ENCODE measurements at regions not wholly inside any gene's neighbourhood (a gene's known extent, or its start where the extent isn't known, plus 50 kb on each side); places are given as distances from the start of the nearest gene placed in this dataset.
"Not testable (repeated sequence)": the region's sequence is repeated elsewhere in the genome, so short reads cannot be mapped to it uniquely, and the experiment has no call there.

- H3K4me1 ChIP-seq (ENCODE audit: control insufficient read depth, insufficient read depth, low read length); H3K4me3 ChIP-seq (ENCODE audit: low read length); H3K27ac ChIP-seq (ENCODE audit: low read length); H3K27me3 ChIP-seq (ENCODE audit: control insufficient read depth, insufficient read depth, low read length); H3K36me3 ChIP-seq (ENCODE audit: control insufficient read depth, insufficient read depth, low read length); DNase-seq; H3K9me3 ChIP-seq (replicated peaks; ENCODE audit: control insufficient read depth, low read depth, low read length): not testable (repeated sequence)
- 73% methylated on average over 6 of the region's 6 CpGs for WGBS (ENCODE audit: insufficient coverage)
These were observed 599.0 kb upstream of the GRIN3A start for GRCh38 chr9:102337471-102337870.

GRCh38 chr9:102309379-102309778 lies 570.9 kb upstream of the GRIN3A start:
- peaks cover 7% of the 10 kb centered on the region for H3K9me3 ChIP-seq (replicated peaks; ENCODE audit: control insufficient read depth, low read depth, low read length)
- no peaks in the 10 kb centered on the region for H3K36me3 ChIP-seq (ENCODE audit: control insufficient read depth, insufficient read depth, low read length)
- H3K4me3 ChIP-seq (ENCODE audit: low read length): no peak overlapping the region
- no peaks in the 10 kb centered on the region for H3K27me3 ChIP-seq (ENCODE audit: control insufficient read depth, insufficient read depth, low read length)
- no peak overlapping the region for H3K27ac ChIP-seq (ENCODE audit: low read length)
- no peaks in the 10 kb centered on the region for H3K4me1 ChIP-seq (ENCODE audit: control insufficient read depth, insufficient read depth, low read length)
- WGBS (ENCODE audit: insufficient coverage): no CpG with 5 or more reads among the region's 1 CpG
- peak; percentile 1 for DNase-seq

GRCh38 chr9:102295188-102295587 lies 556.7 kb upstream of the GRIN3A start:
- no CpG with 5 or more reads among the region's 3 CpGs for WGBS (ENCODE audit: insufficient coverage)
- DNase-seq: no peak
- no peaks in the 10 kb centered on the region for H3K9me3 ChIP-seq (replicated peaks; ENCODE audit: control insufficient read depth, low read depth, low read length)
- no peaks in the 10 kb centered on the region for H3K36me3 ChIP-seq (ENCODE audit: control insufficient read depth, insufficient read depth, low read length)
- no peaks in the 10 kb centered on the region for H3K27me3 ChIP-seq (ENCODE audit: control insufficient read depth, insufficient read depth, low read length)
- no peak overlapping the region for H3K27ac ChIP-seq (ENCODE audit: low read length)
- H3K4me1 ChIP-seq (ENCODE audit: control insufficient read depth, insufficient read depth, low read length): no peaks in the 10 kb centered on the region
- no peak overlapping the region for H3K4me3 ChIP-seq (ENCODE audit: low read length)

GRCh38 chr9:102273952-102274351 lies 535.5 kb upstream of the GRIN3A start:
- Histone ChIP-seq H3K27ac (ENCODE audit: low read length) (no peak overlapping the region), H3K4me3 (ENCODE audit: low read length) (no peak overlapping the region), H3K36me3 (ENCODE audit: control insufficient read depth, insufficient read depth, low read length) (no peaks in the 10 kb centered on the region), H3K9me3 (replicated peaks; ENCODE audit: control insufficient read depth, low read depth, low read length) (no peaks in the 10 kb centered on the region), H3K4me1 (ENCODE audit: control insufficient read depth, insufficient read depth, low read length) (no peaks in the 10 kb centered on the region), H3K27me3 (ENCODE audit: control insufficient read depth, insufficient read depth, low read length) (no peaks in the 10 kb centered on the region)
- peak; percentile 15 for DNase-seq
- no CpG with 5 or more reads among the region's 2 CpGs for WGBS (ENCODE audit: insufficient coverage)

GRCh38 chr9:102253099-102253498 lies 514.7 kb upstream of the GRIN3A start:
- WGBS (ENCODE audit: insufficient coverage): 60% methylated on average over 1 of the region's 3 CpGs
- Histone ChIP-seq H3K27ac (ENCODE audit: low read length) (no peak overlapping the region), H3K4me1 (ENCODE audit: control insufficient read depth, insufficient read depth, low read length) (no peaks in the 10 kb centered on the region), H3K27me3 (ENCODE audit: control insufficient read depth, insufficient read depth, low read length) (no peaks in the 10 kb centered on the region), H3K36me3 (ENCODE audit: control insufficient read depth, insufficient read depth, low read length) (no peaks in the 10 kb centered on the region), H3K9me3 (replicated peaks; ENCODE audit: control insufficient read depth, low read depth, low read length) (no peaks in the 10 kb centered on the region), H3K4me3 (ENCODE audit: low read length) (no peak overlapping the region)
- no peak for DNase-seq

GRCh38 chr9:102244916-102245315 lies 506.5 kb upstream of the GRIN3A start:
- 100% methylated on average over 1 of the region's 4 CpGs for WGBS (ENCODE audit: insufficient coverage)
- no peaks in the 10 kb centered on the region for H3K9me3 ChIP-seq (replicated peaks; ENCODE audit: control insufficient read depth, low read depth, low read length)
- no peak overlapping the region for H3K4me3 ChIP-seq (ENCODE audit: low read length)
- no peaks in the 10 kb centered on the region for H3K27me3 ChIP-seq (ENCODE audit: control insufficient read depth, insufficient read depth, low read length)
- H3K27ac ChIP-seq (ENCODE audit: low read length): no peak overlapping the region
- no peaks in the 10 kb centered on the region for H3K36me3 ChIP-seq (ENCODE audit: control insufficient read depth, insufficient read depth, low read length)
- DNase-seq: no peak
- no peaks in the 10 kb centered on the region for H3K4me1 ChIP-seq (ENCODE audit: control insufficient read depth, insufficient read depth, low read length)

GRCh38 chr9:102237520-102237919 lies 499.1 kb upstream of the GRIN3A start:
- 60% methylated on average over 1 of the region's 4 CpGs for WGBS (ENCODE audit: insufficient coverage)
- DNase-seq: no peak
- no peaks in the 10 kb centered on the region for H3K4me1 ChIP-seq (ENCODE audit: control insufficient read depth, insufficient read depth, low read length)
- no peak overlapping the region for H3K4me3 ChIP-seq (ENCODE audit: low read length)
- no peaks in the 10 kb centered on the region for H3K9me3 ChIP-seq (replicated peaks; ENCODE audit: control insufficient read depth, low read depth, low read length)
- no peak overlapping the region for H3K27ac ChIP-seq (ENCODE audit: low read length)
- H3K36me3 ChIP-seq (ENCODE audit: control insufficient read depth, insufficient read depth, low read length): no peaks in the 10 kb centered on the region
- no peaks in the 10 kb centered on the region for H3K27me3 ChIP-seq (ENCODE audit: control insufficient read depth, insufficient read depth, low read length)

GRCh38 chr9:102237094-102237493 lies 498.6 kb upstream of the GRIN3A start:
- no CpG with 5 or more reads among the region's 1 CpG for WGBS (ENCODE audit: insufficient coverage)
- H3K4me3 ChIP-seq (ENCODE audit: low read length): no peak overlapping the region
- H3K4me1 ChIP-seq (ENCODE audit: control insufficient read depth, insufficient read depth, low read length): no peaks in the 10 kb centered on the region
- no peaks in the 10 kb centered on the region for H3K36me3 ChIP-seq (ENCODE audit: control insufficient read depth, insufficient read depth, low read length)
- no peaks in the 10 kb centered on the region for H3K9me3 ChIP-seq (replicated peaks; ENCODE audit: control insufficient read depth, low read depth, low read length)
- H3K27me3 ChIP-seq (ENCODE audit: control insufficient read depth, insufficient read depth, low read length): no peaks in the 10 kb centered on the region
- H3K27ac ChIP-seq (ENCODE audit: low read length): no peak overlapping the region
- no peak for DNase-seq

GRCh38 chr9:102227416-102227815 lies 489.0 kb upstream of the GRIN3A start:
- not testable (repeated sequence) for H3K4me3 ChIP-seq (ENCODE audit: low read length); H3K36me3 ChIP-seq (ENCODE audit: control insufficient read depth, insufficient read depth, low read length); H3K27ac ChIP-seq (ENCODE audit: low read length); H3K9me3 ChIP-seq (replicated peaks; ENCODE audit: control insufficient read depth, low read depth, low read length); H3K4me1 ChIP-seq (ENCODE audit: control insufficient read depth, insufficient read depth, low read length); H3K27me3 ChIP-seq (ENCODE audit: control insufficient read depth, insufficient read depth, low read length); DNase-seq
- WGBS (ENCODE audit: insufficient coverage): no CpG with 5 or more reads among the region's 4 CpGs

- no peak overlapping the region for H3K27ac ChIP-seq (ENCODE audit: low read length)
These were observed 487.5 kb upstream of the GRIN3A start for GRCh38 chr9:102225841-102226441.

More at GRCh38 chr9:102225841-102226441, 487.5 kb upstream of the GRIN3A start:
- H3K27me3 ChIP-seq (ENCODE audit: control insufficient read depth, insufficient read depth, low read length): no peaks in the 10 kb centered on the region
- H3K4me3 ChIP-seq (ENCODE audit: low read length): no peak overlapping the region
- no peaks in the 10 kb centered on the region for H3K4me1 ChIP-seq (ENCODE audit: control insufficient read depth, insufficient read depth, low read length)
- DNase-seq: peak; percentile 1
- no CpG with 5 or more reads among the region's 1 CpG for WGBS (ENCODE audit: insufficient coverage)
- no peaks in the 10 kb centered on the region for H3K9me3 ChIP-seq (replicated peaks; ENCODE audit: control insufficient read depth, low read depth, low read length)
- H3K36me3 ChIP-seq (ENCODE audit: control insufficient read depth, insufficient read depth, low read length): no peaks in the 10 kb centered on the region
